ENCODE measurements at regions not wholly inside any gene's neighbourhood (a gene's known extent, or its start where the extent isn't known, plus 50 kb on each side); places are given as distances from the start of the nearest gene placed in this dataset.

DNA sequence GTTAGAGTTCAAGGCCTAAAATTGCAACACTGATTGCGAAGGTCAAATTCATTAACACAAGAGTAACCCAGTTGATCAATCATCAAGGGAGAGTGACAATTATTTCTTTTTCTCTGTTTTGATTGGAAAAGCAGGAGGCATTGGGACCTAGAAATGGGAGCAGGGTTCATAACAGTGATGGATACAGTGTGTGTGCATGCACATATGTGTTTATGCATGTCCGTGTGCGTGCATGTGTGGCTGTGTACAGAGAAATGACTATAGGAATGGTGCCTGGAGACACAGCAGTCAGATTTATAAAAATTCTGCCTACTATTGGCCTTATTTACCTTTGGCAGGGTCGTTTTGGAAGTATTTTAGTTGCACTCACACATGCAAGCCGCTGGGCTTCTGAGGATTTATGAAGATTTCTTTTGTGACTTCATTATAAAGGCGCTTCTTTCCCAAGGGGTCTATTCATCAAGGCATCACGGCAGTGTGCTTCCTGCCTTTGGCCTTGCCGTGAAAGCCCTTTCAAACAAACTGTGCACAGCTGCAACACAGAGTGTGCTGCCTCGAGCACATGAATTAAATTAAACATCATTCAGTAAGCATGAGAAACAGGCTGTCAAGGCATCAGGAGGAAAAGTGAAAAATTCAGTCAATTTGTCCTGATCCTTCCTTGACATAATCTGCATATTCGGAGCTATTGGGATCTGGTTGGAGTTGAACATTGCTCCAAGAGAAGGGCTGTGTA, 122.8 kb upstream of the PUM3 start:
- no peaks in the 10 kb centered on the region for H3K9me3 ChIP-seq
- no peaks in the 10 kb centered on the region for H3K27me3 ChIP-seq
- no peak overlapping the region for H3K27ac ChIP-seq
- intact Hi-C loops (cut with DNase I), result no loop called here
- TF ChIP-seq POLR2A (IDR thresholded peaks at IDR 0.05), result no peak
- TF ChIP-seq, protein P1, sequence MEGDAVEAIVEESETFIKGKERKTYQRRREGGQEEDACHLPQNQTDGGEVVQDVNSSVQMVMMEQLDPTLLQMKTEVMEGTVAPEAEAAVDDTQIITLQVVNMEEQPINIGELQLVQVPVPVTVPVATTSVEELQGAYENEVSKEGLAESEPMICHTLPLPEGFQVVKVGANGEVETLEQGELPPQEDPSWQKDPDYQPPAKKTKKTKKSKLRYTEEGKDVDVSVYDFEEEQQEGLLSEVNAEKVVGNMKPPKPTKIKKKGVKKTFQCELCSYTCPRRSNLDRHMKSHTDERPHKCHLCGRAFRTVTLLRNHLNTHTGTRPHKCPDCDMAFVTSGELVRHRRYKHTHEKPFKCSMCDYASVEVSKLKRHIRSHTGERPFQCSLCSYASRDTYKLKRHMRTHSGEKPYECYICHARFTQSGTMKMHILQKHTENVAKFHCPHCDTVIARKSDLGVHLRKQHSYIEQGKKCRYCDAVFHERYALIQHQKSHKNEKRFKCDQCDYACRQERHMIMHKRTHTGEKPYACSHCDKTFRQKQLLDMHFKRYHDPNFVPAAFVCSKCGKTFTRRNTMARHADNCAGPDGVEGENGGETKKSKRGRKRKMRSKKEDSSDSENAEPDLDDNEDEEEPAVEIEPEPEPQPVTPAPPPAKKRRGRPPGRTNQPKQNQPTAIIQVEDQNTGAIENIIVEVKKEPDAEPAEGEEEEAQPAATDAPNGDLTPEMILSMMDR (IDR thresholded peaks at IDR 0.05), result no peak
- DNase-seq, result no peak
- no peaks in the 10 kb centered on the region for H3K4me1 ChIP-seq
- 67 to 71% methylated on average over 10 of the region's 10 CpGs for WGBS, 2 donors
- no peak overlapping the region for H3K4me3 ChIP-seq (replicated peaks in 1 of 3)
- H3K36me3 ChIP-seq, result no peaks in the 10 kb centered on the region

DNA sequence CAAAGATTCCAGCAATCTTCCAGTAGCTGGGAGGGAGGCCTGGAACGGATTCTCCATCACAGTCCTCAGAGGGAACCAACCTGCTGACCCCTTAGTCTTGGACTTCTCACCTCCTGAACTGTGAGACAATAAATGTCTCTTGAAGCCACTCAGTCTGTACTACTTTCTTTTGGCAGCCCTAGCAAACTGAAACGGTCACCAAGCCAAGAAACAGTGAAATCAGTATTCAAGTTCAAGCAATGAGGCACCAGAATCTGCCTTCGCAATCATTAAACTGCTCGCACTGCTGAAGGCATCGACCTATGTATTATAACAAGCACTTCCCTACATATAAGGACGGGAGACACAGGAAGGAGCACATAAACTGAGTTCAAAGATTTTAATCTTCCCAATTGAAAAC, 120.6 kb upstream of the PUM3 start:
- Histone ChIP-seq H3K36me3 (no peaks in the 10 kb centered on the region), H3K4me1 (no peaks in the 10 kb centered on the region), H3K4me3 (replicated peaks in 1 of 3) (no peak overlapping the region), H3K9me3 (no peaks in the 10 kb centered on the region), H3K27ac (no peak overlapping the region), H3K27me3 (no peaks in the 10 kb centered on the region)
- TF ChIP-seq POLR2A (IDR thresholded peaks at IDR 0.05), result no peak
- TF ChIP-seq, protein P1 (IDR thresholded peaks at IDR 0.05), result no peak
- WGBS, 2 donors, result 48 to 58% methylated on average over 6 of the region's 6 CpGs
- intact Hi-C loops (cut with DNase I), result no loop called here
- no peak for DNase-seq

DNA sequence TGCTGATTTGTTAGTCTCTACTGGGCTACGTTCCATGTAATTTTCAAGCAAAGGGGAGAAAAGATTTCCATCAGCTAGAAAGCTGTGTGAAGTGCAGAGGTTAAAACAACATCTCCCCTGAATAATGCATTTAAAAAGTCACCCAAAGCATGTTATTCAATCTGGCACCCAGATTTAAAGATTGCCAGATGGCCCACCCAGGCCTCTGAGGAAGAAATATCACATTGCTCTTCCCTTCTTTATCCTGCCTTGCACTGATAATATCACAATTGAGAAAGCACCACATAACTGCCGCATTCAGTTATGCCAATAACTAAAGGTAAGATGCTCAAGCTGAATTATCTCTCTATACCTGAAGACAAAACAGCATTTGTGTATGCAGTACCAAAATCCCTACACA, 119.4 kb upstream of the PUM3 start:
- no peak overlapping the region for H3K4me3 ChIP-seq (replicated peaks in 1 of 3)
- 83 to 96% methylated on average over 2 of the region's 2 CpGs for WGBS, 2 donors
- no peaks in the 10 kb centered on the region for H3K27me3 ChIP-seq
- intact Hi-C loops (cut with DNase I), result no loop called here
- no peaks in the 10 kb centered on the region for H3K36me3 ChIP-seq
- no peaks in the 10 kb centered on the region for H3K4me1 ChIP-seq
- no peak for DNase-seq
- H3K27ac ChIP-seq, result no peak overlapping the region
- TF ChIP-seq, protein P1 (IDR thresholded peaks at IDR 0.05), result no peak
- TF ChIP-seq POLR2A (IDR thresholded peaks at IDR 0.05), result no peak
- no peaks in the 10 kb centered on the region for H3K9me3 ChIP-seq

DNA sequence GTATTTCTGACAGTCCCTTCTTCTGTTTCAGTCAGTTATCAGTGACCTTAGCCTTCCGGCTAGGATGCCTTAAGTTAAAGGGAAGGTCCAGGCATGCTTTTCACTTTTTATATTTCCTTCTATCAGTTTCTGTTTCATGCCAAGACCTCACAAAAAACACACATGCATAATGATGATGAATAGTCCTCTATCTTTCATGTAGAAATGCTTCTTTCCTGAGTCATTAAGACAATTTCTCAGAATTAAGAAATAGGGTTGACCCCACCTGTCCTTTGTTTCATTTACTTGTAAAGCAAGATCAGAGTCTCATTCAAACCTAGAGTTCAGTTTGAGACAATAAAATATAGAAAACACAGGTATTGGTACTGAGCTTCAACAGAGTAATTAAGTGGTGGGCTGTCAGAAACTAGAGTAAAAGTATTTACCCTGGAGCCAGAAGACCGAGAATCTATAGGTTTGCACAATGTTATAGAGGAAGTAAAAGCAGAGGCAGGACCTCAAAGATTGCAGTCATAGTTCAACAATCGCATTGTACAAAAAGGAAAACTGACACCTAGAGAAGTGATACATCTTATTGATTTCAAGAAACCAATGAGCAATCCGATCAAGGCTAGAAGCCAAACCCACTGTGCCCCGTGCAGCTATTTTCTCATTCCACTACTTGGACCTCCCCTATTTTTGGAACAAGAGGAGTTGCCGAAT, 118.7 kb upstream of the PUM3 start:
- H3K27me3 ChIP-seq, result no peaks in the 10 kb centered on the region
- no peaks in the 10 kb centered on the region for H3K4me1 ChIP-seq
- no peak overlapping the region for H3K27ac ChIP-seq
- TF ChIP-seq POLR2A (IDR thresholded peaks at IDR 0.05), result no peak
- TF ChIP-seq, protein P1 (IDR thresholded peaks at IDR 0.05), result no peak
- intact Hi-C loops (cut with DNase I), result no loop called here
- no peaks in the 10 kb centered on the region for H3K9me3 ChIP-seq
- WGBS, 2 donors, result 82 to 84% methylated on average over 6 of the region's 6 CpGs
- no peak overlapping the region for H3K4me3 ChIP-seq (replicated peaks in 1 of 3)
- H3K36me3 ChIP-seq, result no peaks in the 10 kb centered on the region
- DNase-seq, result no peak

DNA sequence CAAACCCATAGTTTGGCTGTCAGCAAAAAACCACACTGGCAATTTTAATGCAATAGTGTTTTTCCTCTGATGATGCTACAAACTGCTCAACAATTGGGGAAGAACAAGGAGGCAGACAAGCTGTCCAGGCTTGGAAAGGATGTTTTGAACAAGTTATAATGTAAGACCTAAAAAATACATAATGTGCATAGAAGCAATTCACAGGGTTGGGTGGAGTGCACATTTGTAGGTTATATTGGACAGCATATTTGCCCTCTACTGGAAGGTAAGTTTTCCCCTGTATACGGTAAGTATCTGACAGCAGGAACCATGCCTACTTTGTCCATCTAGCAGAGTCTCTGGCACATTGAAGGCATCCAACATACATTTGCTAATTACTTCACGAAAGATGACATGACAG, 114.3 kb upstream of the PUM3 start:
- Histone ChIP-seq H3K36me3 (no peaks in the 10 kb centered on the region), H3K27ac (no peak overlapping the region), H3K27me3 (no peaks in the 10 kb centered on the region), H3K9me3 (no peaks in the 10 kb centered on the region), H3K4me1 (no peaks in the 10 kb centered on the region), H3K4me3 (replicated peaks in 1 of 3) (no peak overlapping the region)
- no peak for DNase-seq
- 88 to 90% methylated on average over 2 of the region's 2 CpGs for WGBS, 2 donors
- intact Hi-C loops (cut with DNase I), result no loop called here
- no peak for TF ChIP-seq POLR2A (IDR thresholded peaks at IDR 0.05)
- TF ChIP-seq, protein P1 (IDR thresholded peaks at IDR 0.05), result no peak
